GM12874 (cell line): ENCODE measurements at regions not wholly inside any gene's neighbourhood (a gene's known extent, or its start where the extent isn't known, plus 50 kb on each side); places are given as distances from the start of the nearest gene placed in this dataset.

ENCODE experiments used
- TF ChIP-seq, protein P1 (sequence below): IDR thresholded peaks from 2 replicates; pipeline ENCODE4 v1.5.1; 2011; ENCODE audit warnings: low read depth, mild to moderate bottlenecking, control low read depth, low read length, moderate library complexity; ENCODE audit not compliant: insufficient read depth

DNA sequence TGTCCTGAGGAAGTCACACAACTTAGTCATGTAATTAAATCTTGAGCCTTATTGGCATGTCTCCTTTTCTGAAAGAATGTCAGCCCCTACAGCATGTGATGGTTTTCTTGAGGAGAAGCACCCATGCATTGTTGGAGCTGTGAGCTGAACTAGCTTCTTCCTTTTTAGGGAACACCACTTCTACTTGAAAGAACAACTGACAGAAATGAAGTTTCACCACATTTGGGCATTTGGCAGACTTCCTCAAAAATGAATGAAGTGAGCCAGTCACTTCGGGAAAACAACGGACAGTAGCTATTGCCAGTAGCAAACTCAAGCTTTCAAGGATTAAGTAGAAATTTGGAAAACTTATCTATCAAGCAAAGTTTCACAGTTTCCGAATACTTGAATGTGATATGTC, 1351.3 kb downstream of the EFNB2 start:
- TF ChIP-seq, protein P1, sequence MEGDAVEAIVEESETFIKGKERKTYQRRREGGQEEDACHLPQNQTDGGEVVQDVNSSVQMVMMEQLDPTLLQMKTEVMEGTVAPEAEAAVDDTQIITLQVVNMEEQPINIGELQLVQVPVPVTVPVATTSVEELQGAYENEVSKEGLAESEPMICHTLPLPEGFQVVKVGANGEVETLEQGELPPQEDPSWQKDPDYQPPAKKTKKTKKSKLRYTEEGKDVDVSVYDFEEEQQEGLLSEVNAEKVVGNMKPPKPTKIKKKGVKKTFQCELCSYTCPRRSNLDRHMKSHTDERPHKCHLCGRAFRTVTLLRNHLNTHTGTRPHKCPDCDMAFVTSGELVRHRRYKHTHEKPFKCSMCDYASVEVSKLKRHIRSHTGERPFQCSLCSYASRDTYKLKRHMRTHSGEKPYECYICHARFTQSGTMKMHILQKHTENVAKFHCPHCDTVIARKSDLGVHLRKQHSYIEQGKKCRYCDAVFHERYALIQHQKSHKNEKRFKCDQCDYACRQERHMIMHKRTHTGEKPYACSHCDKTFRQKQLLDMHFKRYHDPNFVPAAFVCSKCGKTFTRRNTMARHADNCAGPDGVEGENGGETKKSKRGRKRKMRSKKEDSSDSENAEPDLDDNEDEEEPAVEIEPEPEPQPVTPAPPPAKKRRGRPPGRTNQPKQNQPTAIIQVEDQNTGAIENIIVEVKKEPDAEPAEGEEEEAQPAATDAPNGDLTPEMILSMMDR, result no peak

DNA sequence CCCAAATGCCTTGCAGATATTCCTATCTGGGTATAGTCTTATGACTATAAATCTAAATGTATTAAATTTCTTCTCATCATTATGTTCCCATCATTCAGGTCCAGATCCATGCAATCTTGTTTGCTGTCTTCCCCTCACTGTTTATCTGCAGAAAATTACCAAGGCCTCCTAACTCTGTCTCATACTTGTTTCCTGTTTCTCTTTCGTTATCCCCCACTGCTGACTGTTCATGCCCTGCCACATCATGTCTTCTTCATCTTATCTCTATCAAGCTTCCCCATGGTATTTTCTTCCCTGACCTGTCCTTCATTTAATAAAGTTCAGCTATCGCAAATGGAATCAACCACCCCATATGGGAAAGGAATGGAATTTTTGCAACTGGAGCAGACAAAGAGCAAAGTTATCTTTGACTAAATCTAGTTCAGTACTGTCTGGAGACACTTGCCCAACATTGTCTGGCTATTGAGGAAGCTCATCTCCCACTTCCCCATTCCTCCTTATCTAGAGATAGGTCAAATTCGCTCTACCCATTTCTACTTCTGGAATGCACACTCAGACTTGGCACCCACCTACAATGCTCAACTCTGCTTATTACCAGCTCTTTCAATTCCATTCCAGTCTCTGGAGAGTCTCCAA, 1358.1 kb downstream of the EFNB2 start:
- TF ChIP-seq, protein P1, result no peak

DNA sequence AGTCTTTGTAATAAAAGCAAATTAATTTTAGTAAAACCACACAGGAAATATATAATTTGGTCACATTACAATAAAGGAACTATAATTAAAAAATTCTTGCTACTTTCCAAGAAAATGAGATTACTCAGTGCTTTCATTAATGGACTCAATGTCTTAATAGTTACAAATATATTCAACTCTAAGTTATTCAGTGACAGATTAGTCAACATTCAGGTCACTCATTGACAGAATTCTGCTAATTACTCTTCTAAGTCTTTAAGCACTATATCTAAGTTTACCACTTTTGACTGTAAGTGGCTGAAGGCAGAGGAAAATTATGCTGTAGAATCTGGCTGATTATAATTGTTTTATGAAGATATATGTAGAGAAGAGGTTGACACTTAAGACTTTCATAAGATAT, 1365.0 kb downstream of the EFNB2 start:
- TF ChIP-seq, protein P1, result no peak

DNA sequence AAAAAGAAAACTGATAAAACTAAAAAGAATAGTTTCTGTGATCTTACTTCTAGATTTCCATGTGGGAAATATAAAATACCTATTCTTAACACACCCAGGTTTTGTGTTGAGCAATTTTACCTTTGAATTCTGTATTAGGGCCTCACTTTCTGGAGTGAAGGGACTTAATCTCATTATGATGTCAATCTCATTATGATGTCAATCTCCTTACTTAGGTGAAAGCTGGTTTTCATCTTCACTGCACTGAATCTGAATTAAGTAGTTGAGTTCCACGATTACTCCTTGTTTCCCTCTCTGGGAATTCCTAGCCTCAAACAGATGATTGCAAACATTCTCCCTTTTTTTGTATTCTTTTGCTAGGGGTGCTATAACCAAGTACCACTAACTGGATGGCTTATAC, 1367.2 kb downstream of the EFNB2 start:
- TF ChIP-seq, protein P1, result no peak

DNA sequence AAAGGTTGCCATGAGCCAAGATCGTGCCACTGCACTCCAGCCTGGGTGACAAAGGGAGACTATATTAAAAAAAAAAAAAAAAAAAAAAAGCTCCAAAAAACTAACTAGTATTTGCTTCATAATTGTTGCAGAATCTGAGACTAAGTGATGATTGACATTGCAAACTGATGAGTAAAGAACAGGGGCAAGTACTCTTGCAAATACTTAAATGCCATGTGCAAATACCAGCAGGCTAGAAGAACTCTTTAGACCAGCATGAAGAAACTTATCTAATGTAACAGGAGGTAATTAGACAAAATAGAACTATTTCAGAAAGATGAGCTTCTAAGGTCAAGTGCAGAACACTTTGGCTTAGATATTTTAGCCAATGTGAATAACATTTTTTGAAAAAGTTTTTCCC, 1368.1 kb downstream of the EFNB2 start:
- TF ChIP-seq, protein P1, result no peak

DNA sequence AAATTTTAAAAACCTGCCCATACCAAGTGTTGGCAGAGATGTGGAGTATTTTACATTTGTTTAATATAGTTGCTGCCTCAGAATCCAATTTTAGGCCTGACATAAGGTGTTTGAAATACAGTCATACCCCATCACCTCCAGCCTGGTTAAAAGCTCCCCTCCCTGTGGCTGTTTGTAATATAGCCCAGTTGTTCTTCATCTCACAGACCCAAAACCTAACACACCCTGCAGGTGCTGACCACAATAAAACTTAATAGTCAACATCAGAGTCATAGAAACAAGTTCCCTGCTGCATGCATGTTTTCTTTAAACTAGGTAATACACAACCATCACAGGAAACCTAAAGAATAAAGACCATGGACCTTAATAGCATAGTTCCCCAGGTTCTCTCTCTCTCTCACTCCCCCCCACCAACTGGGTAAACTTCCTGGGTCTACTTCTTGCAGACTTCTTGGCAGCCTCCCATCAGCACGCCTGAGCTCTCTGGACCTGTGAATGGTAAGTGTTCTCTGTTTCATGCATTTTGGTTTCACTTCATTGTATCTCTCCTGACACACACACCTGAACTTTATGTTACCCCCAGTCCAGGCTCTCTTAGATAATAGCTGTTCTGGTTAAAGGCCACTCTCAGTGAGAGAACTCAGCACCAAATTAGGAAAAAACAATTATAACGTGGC, 1369.9 kb downstream of the EFNB2 start:
- TF ChIP-seq, protein P1, result no peak

DNA sequence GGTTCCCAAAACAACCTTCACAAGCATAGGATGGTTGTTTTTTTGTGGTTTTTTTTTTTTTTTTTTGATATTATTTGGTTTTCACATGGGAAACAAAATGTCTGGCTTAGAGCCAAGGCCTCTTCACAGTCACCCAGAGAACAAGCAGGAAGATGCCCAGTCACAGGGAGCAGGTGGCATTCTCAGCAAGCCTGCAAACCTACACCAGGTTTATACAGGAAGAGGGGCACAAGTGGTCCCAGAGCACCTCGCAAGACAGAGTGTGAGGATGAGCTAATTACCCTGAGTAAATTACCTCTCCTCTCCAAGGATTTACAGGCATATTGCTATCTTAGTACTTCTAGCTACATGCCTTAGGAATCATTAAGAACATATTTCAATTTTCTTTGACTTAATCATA, 1375.6 kb downstream of the EFNB2 start:
- TF ChIP-seq, protein P1, result no peak
